HepG2 (cell line): ENCODE measurements at regions not wholly inside any gene's neighbourhood (a gene's known extent, or its start where the extent isn't known, plus 50 kb on each side); places are given as distances from the start of the nearest gene placed in this dataset.

Source experiments
- ATAC-seq: fragments of 200-7000 bp; cut with Tn5 transposase; 3 replicates; pipeline ENCODE4 v1.9.1; 2020; ENCODE audit warnings: mild to moderate bottlenecking, moderate library complexity
- BruUV-seq: library from RNA; stranded (reverse); fragments of 400-500 nt; replicated peaks from 2 replicates; lab custom pipeline; 2021; lab: Mats Ljungman, UMichigan
- CTCF ChIA-PET: fragments of 300-600 bp; formaldehyde crosslinking; extraction: SDS; loops from one replicate; lab custom pipeline; 2021; ENCODE audit warnings: low total read pairs, inconsistent platforms, low intra/inter-chr PET ratio; lab: Yijun Ruan, JAX
- POLR2A ChIA-PET: fragments of 350-600 bp; sonication (Branson Sonifier 250); formaldehyde crosslinking; loops from one replicate; lab custom pipeline; 2020; ENCODE audit warnings: antibody characterized with exemption, inconsistent platforms; lab: Yijun Ruan, JAX
- DNase-seq: peaks from one replicate; pipeline ENCODE4 v3.0.0-alpha.2; 2015; ENCODE audit warnings: low spot score
- FAIRE-seq: peaks from 3 replicates; lab custom pipeline; 2011; peaks lifted over from hg19 to GRCh38; lab: Jason Lieb, UNC
- H2AFZ ChIP-seq: one replicate; pipeline ENCODE4 v1.6.1; 2011; ENCODE audit warnings: low read length, inconsistent platforms
- H3K27ac ChIP-seq: fragments of 300-600 bp; 3 replicates; pipeline ENCODE4 v1.8.0; 2011; ENCODE audit warnings: mixed run types, mild to moderate bottlenecking, mixed read lengths, low read length, inconsistent platforms; ENCODE audit not compliant: insufficient read depth; ENCODE audit errors: extremely low read length
- H3K27me3 ChIP-seq, 2 experiments: fragments of 200-600 bp in 1 of 2; 2 replicates in 1 of 2; 3 replicates in 1 of 2; pipeline versions ENCODE4 v1.6.0 to v1.8.0; 2011; ENCODE audit warnings: low read length in 2 of 2, mild to moderate bottlenecking in 2 of 2, moderate library complexity in 2 of 2, inconsistent platforms in 1 of 2; ENCODE audit not compliant: insufficient read depth in 2 of 2, control insufficient read depth in 1 of 2
- H3K36me3 ChIP-seq, 2 experiments: fragments of 200-600 bp in 1 of 2; replicated peaks in 1 of 2; 2 replicates in 1 of 2; 3 replicates in 1 of 2; pipeline versions ENCODE4 v1.5.1 to v1.8.0; 2011; ENCODE audit warnings: low read length in 2 of 2, inconsistent platforms in 1 of 2; ENCODE audit not compliant: insufficient read depth in 2 of 2, control insufficient read depth in 1 of 2
- H3K4me1 ChIP-seq: 2 replicates; pipeline ENCODE4 v1.5.1; 2012; ENCODE audit warnings: low read length, inconsistent platforms; ENCODE audit not compliant: insufficient read depth
- H3K4me2 ChIP-seq: 2 replicates; pipeline ENCODE4 v1.6.0; 2011; ENCODE audit warnings: low read depth, low read length, inconsistent platforms
- H3K4me3 ChIP-seq, 3 experiments: fragments of 200-600 bp in 1 of 3; sonication (generic), shearing (Covaris generic) in 1 of 3; replicated peaks in 1 of 3; 2 replicates each; pipeline ENCODE4 v1.5.1; 2011 to 2016; ENCODE audit warnings: low read length in 3 of 3, inconsistent platforms in 2 of 3, low read depth in 2 of 3, mild to moderate bottlenecking in 2 of 3, control low read depth in 1 of 3, mixed read lengths in 1 of 3; ENCODE audit not compliant: insufficient read depth in 1 of 3
- H3K79me2 ChIP-seq: one replicate; pipeline ENCODE4 v1.6.1; 2011; ENCODE audit warnings: low read length, inconsistent platforms; ENCODE audit not compliant: insufficient read depth
- H3K9ac ChIP-seq: 2 replicates; pipeline ENCODE4 v1.6.0; 2011; ENCODE audit warnings: mild to moderate bottlenecking, low read depth, low read length, inconsistent platforms; ENCODE audit not compliant: insufficient read depth
- H3K9me3 ChIP-seq: 2 replicates; pipeline ENCODE4 v1.5.1; 2012; ENCODE audit warnings: mild to moderate bottlenecking, low read length
- H4K20me1 ChIP-seq: 2 replicates; pipeline ENCODE4 v1.6.0; 2011; ENCODE audit warnings: inconsistent platforms, mild to moderate bottlenecking, low read length, moderate library complexity; ENCODE audit not compliant: insufficient read depth
- EED ChIP-seq: sonication (generic); formaldehyde crosslinking; IDR thresholded peaks from 2 replicates; pipeline ENCODE4 v1.5.0; 2020; ENCODE audit warnings: mild to moderate bottlenecking, missing genetic modification reagents
- ELF4 ChIP-seq: sonication (generic); formaldehyde crosslinking; IDR thresholded peaks from 2 replicates; pipeline ENCODE4 v1.5.0; 2020; ENCODE audit warnings: missing genetic modification reagents, mild to moderate bottlenecking, moderate library complexity, borderline replicate concordance
- GATAD2A ChIP-seq: IDR thresholded peaks from 2 replicates; pipeline ENCODE4 v1.6.1; 2016
- HNRNPUL1 ChIP-seq: fragments of 200-400 bp; formaldehyde crosslinking; IDR thresholded peaks from 2 replicates; pipeline ENCODE4 v1.6.1; 2017; ENCODE audit warnings: low read depth, mild to moderate bottlenecking, low read length, moderate library complexity
- MEF2D ChIP-seq: sonication (generic); formaldehyde crosslinking; IDR thresholded peaks from 2 replicates; pipeline ENCODE4 v1.5.1; 2020; ENCODE audit warnings: mild to moderate bottlenecking, missing genetic modification reagents
- NFE2L1 ChIP-seq: sonication (generic); formaldehyde crosslinking; IDR thresholded peaks from 2 replicates; pipeline ENCODE4 v1.4.0; 2020; ENCODE audit warnings: missing genetic modification reagents, mild to moderate bottlenecking, borderline replicate concordance
- RBM22 ChIP-seq: fragments of 200-400 bp; formaldehyde crosslinking; optimal IDR thresholded peaks from 2 replicates; pipeline ENCODE3; 2017; ENCODE audit warnings: mild to moderate bottlenecking, low read length, moderate library complexity
- RELA ChIP-seq: sonication (generic); formaldehyde crosslinking; IDR thresholded peaks from 2 replicates; pipeline ENCODE4 v1.4.0; 2020; ENCODE audit warnings: missing genetic modification reagents
- SP5 ChIP-seq: IDR thresholded peaks from 2 replicates; pipeline ENCODE4 v1.6.1; 2016; ENCODE audit warnings: low read depth, borderline replicate concordance
- ZNF20 ChIP-seq: sonication (generic); formaldehyde crosslinking; IDR thresholded peaks from 2 replicates; pipeline ENCODE4 v1.4.0; 2020; ENCODE audit warnings: mild to moderate bottlenecking, moderate library complexity, missing genetic modification reagents
- ZNF780A ChIP-seq: sonication (generic); formaldehyde crosslinking; IDR thresholded peaks from 2 replicates; pipeline ENCODE4 v1.8.0; 2022; ENCODE audit warnings: mild to moderate bottlenecking, missing genetic modification reagents, moderate library complexity
- ZNF788 ChIP-seq: sonication (generic); formaldehyde crosslinking; IDR thresholded peaks from 2 replicates; pipeline ENCODE4 v1.5.0; 2020; ENCODE audit warnings: mild to moderate bottlenecking, missing genetic modification reagents, borderline replicate concordance
- in situ Hi-C: cut with HindIII; loops from 2 replicates; pipeline ENCODE4 v1.10.0; 2017; ENCODE audit warnings: low pct_unique_long_range_greater_than_20kb; ENCODE audit not compliant: extremely low pct_ligation_motif_present
- intact Hi-C: fragments of 100-400 bp; cut with micrococcal nuclease; formaldehyde crosslinking; loops from one replicate; pipeline ENCODE4 v1.10.0; 2022; ENCODE audit not compliant: unreplicated experiment
- TF ChIP-seq, protein P1 (sequence below): sonication (generic); formaldehyde crosslinking; IDR thresholded peaks from 2 replicates; pipeline ENCODE4 v1.8.0; 2022; ENCODE audit warnings: mild to moderate bottlenecking, missing genetic modification reagents, moderate library complexity
- TF ChIP-seq, protein P2 (sequence below), 2 experiments: sonication (generic) in 1 of 2; formaldehyde crosslinking in 1 of 2; IDR thresholded peaks; 2 replicates each; pipeline versions ENCODE4 v1.4.0 to v1.6.1; 2018 to 2020; ENCODE audit warnings: missing genetic modification reagents in 2 of 2, borderline replicate concordance in 1 of 2, low read depth in 1 of 2, mild to moderate bottlenecking in 1 of 2, missing biosample characterization in 1 of 2
- TF ChIP-seq, protein P3 (sequence below): sonication (generic); formaldehyde crosslinking; conservative IDR thresholded peaks from 2 replicates; pipeline ENCODE4 v1.4.0; 2020; ENCODE audit warnings: mild to moderate bottlenecking, missing genetic modification reagents, moderate library complexity

DNA sequence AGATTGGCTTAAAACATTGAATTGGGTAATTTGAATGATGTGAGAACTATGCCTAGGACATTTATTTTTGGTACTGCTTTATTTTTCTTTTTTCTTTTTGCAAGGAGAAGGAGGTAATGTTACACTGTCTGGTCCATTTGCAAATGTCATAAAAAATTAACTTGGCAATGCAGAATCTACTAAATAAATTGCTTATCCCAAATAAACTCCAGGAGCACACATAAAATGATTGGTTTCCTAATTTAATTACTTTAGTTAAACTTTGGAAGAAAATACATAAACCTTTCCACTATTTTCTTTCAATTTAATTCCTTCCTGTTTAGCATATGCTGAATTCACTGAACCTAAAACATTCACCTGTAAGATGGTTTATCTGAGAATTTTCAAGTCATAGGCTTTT, 238.4 kb upstream of the ETAA1 start:
- Histone ChIP-seq H3K27ac (no peak overlapping the region), H3K9me3 (peaks cover 72% of the 10 kb centered on the region), H3K4me1 (no peaks in the 10 kb centered on the region), H3K36me3 (no peaks in the 10 kb centered on the region), H3K9ac (no peak overlapping the region), H3K79me2 (no peaks in the 10 kb centered on the region), H4K20me1 (no peaks in the 10 kb centered on the region), H3K27me3 (no peaks in the 10 kb centered on the region), H3K4me3 (no peak overlapping the region), H3K4me2 (no peak overlapping the region), H2AFZ (no peak overlapping the region)
- BruUV-seq, result no TSS peak
- TF ChIP-seq RELA, result no peak
- no peak for TF ChIP-seq HNRNPUL1
- no peak for TF ChIP-seq ZNF788 (CRISPR knock-in tag)
- TF ChIP-seq, protein P1, sequence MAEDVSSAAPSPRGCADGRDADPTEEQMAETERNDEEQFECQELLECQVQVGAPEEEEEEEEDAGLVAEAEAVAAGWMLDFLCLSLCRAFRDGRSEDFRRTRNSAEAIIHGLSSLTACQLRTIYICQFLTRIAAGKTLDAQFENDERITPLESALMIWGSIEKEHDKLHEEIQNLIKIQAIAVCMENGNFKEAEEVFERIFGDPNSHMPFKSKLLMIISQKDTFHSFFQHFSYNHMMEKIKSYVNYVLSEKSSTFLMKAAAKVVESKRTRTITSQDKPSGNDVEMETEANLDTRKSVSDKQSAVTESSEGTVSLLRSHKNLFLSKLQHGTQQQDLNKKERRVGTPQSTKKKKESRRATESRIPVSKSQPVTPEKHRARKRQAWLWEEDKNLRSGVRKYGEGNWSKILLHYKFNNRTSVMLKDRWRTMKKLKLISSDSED (CRISPR knock-in tag), result no peak
- no peak for TF ChIP-seq SP5 (CRISPR knock-in tag)
- no peak for TF ChIP-seq GATAD2A (CRISPR knock-in tag)
- TF ChIP-seq ZNF20 (CRISPR knock-in tag), result no peak
- TF ChIP-seq RBM22, result no peak
- TF ChIP-seq, protein P2, sequence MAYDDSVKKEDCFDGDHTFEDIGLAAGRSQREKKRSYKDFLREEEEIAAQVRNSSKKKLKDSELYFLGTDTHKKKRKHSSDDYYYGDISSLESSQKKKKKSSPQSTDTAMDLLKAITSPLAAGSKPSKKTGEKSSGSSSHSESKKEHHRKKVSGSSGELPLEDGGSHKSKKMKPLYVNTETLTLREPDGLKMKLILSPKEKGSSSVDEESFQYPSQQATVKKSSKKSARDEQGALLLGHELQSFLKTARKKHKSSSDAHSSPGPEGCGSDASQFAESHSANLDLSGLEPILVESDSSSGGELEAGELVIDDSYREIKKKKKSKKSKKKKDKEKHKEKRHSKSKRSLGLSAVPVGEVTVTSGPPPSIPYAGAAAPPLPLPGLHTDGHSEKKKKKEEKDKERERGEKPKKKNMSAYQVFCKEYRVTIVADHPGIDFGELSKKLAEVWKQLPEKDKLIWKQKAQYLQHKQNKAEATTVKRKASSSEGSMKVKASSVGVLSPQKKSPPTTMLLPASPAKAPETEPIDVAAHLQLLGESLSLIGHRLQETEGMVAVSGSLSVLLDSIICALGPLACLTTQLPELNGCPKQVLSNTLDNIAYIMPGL (CRISPR knock-in tag; IDR thresholded peaks at IDR 0.05; ENCODE audit: borderline replicate concordance in 1 of 2, low read depth in 1 of 2), result no peak
- no peak for TF ChIP-seq NFE2L1 (CRISPR knock-in tag)
- no peak for TF ChIP-seq ELF4 (CRISPR knock-in tag)
- TF ChIP-seq, protein P3, sequence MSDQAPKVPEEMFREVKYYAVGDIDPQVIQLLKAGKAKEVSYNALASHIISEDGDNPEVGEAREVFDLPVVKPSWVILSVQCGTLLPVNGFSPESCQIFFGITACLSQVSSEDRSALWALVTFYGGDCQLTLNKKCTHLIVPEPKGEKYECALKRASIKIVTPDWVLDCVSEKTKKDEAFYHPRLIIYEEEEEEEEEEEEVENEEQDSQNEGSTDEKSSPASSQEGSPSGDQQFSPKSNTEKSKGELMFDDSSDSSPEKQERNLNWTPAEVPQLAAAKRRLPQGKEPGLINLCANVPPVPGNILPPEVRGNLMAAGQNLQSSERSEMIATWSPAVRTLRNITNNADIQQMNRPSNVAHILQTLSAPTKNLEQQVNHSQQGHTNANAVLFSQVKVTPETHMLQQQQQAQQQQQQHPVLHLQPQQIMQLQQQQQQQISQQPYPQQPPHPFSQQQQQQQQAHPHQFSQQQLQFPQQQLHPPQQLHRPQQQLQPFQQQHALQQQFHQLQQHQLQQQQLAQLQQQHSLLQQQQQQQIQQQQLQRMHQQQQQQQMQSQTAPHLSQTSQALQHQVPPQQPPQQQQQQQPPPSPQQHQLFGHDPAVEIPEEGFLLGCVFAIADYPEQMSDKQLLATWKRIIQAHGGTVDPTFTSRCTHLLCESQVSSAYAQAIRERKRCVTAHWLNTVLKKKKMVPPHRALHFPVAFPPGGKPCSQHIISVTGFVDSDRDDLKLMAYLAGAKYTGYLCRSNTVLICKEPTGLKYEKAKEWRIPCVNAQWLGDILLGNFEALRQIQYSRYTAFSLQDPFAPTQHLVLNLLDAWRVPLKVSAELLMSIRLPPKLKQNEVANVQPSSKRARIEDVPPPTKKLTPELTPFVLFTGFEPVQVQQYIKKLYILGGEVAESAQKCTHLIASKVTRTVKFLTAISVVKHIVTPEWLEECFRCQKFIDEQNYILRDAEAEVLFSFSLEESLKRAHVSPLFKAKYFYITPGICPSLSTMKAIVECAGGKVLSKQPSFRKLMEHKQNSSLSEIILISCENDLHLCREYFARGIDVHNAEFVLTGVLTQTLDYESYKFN (CRISPR knock-in tag), result no peak
- TF ChIP-seq ZNF780A (CRISPR knock-in tag), result no peak
- no peak for TF ChIP-seq MEF2D (CRISPR knock-in tag)
- no peak for TF ChIP-seq EED (CRISPR knock-in tag)
- no peak for ATAC-seq
- in situ Hi-C loops, result no loop called here
- ChIA-PET POLR2A (no interaction called here), CTCF (no interaction called here)
- no peak for DNase-seq
- intact Hi-C loops, result no loop called here
- FAIRE-seq, result no peak
